K562 (cell line): ENCODE measurements at regions not wholly inside any gene's neighbourhood (a gene's known extent, or its start where the extent isn't known, plus 50 kb on each side); places are given as distances from the start of the nearest gene placed in this dataset.

Experiments used
- ATAC-seq: fragments of 200-7000 bp; cut with Tn5 transposase; 3 replicates; pipeline ENCODE4 v1.9.1; 2020; ENCODE audit warnings: moderate library complexity
- BruUV-seq: library from RNA; stranded (reverse); fragments of 400-500 nt; replicated peaks from 2 replicates; lab custom pipeline; 2021; lab: Mats Ljungman, UMichigan
- CTCF ChIA-PET: fragments of 300-600 bp; formaldehyde crosslinking; extraction: SDS; loops from one replicate; lab custom pipeline; 2021; ENCODE audit warnings: low intra/inter-chr PET ratio; lab: Yijun Ruan, JAX
- POLR2A ChIA-PET: fragments of 300-600, 350-650 bp; sonication (Branson Sonifier 250); formaldehyde crosslinking; extraction: SDS; loops from one replicate; lab custom pipeline; 2021; ENCODE audit warnings: antibody characterized with exemption, inconsistent platforms; lab: Yijun Ruan, JAX
- DNase-seq, 4 experiments: peaks; one replicate each; pipeline versions ENCODE4 v3.0.0 to v3.0.0-alpha.2; 2011 to 2018; ENCODE audit warnings: low spot score in 3 of 4, mixed read lengths in 3 of 4; ENCODE audit errors: extremely low read depth in 1 of 4
- FAIRE-seq: peaks from 2 replicates; lab custom pipeline; 2011; peaks lifted over from hg19 to GRCh38; lab: Jason Lieb, UNC
- H2AFZ ChIP-seq: 2 replicates; pipeline ENCODE4 v1.6.0; 2011; ENCODE audit warnings: low read depth, low read length, control low read depth, inconsistent platforms
- H3K27ac ChIP-seq: fragments of 200-600 bp; 3 replicates; pipeline ENCODE4 v1.8.0; 2011; ENCODE audit warnings: low read depth, mild to moderate bottlenecking, control low read depth, inconsistent platforms, low read length, moderate library complexity, mixed read lengths; ENCODE audit errors: extremely low read depth
- H3K27me3 ChIP-seq, 2 experiments: fragments of 300-600 bp in 1 of 2; 2 replicates in 1 of 2; 3 replicates in 1 of 2; pipeline versions ENCODE4 v1.6.0 to v1.8.0; 2011; ENCODE audit warnings: inconsistent platforms in 2 of 2, low read length in 2 of 2, mild to moderate bottlenecking in 1 of 2, mixed read lengths in 1 of 2, moderate library complexity in 1 of 2; ENCODE audit not compliant: control insufficient read depth in 2 of 2, insufficient read depth in 2 of 2
- H3K36me3 ChIP-seq: fragments of 300-600 bp; 3 replicates; pipeline ENCODE4 v1.8.0; 2011; ENCODE audit warnings: mild to moderate bottlenecking, low read length, inconsistent platforms; ENCODE audit not compliant: control insufficient read depth, insufficient read depth
- H3K4me1 ChIP-seq, 2 experiments: fragments of 200-600 bp in 1 of 2; replicated peaks in 1 of 2; 2 replicates in 1 of 2; 3 replicates in 1 of 2; pipeline versions ENCODE4 v1.5.1 to v1.8.0; 2011; ENCODE audit warnings: inconsistent platforms in 2 of 2, low read length in 2 of 2, mild to moderate bottlenecking in 1 of 2, mixed read lengths in 1 of 2, moderate library complexity in 1 of 2; ENCODE audit not compliant: control insufficient read depth in 2 of 2, insufficient read depth in 2 of 2
- H3K4me2 ChIP-seq: 2 replicates; pipeline ENCODE4 v1.6.1; 2011; ENCODE audit warnings: low read length, control low read depth, inconsistent platforms, mixed read lengths; ENCODE audit not compliant: insufficient read depth
- H3K4me3 ChIP-seq: fragments of 200-600 bp; sonication (generic), shearing (Covaris generic); 2 replicates; pipeline ENCODE4 v1.5.1; 2016; ENCODE audit warnings: control low read depth, inconsistent platforms
- H3K79me2 ChIP-seq: fragments of 200-600 bp; 3 replicates; pipeline ENCODE4 v1.8.0; 2011; ENCODE audit warnings: low read length, inconsistent platforms; ENCODE audit not compliant: control insufficient read depth, insufficient read depth
- H3K9ac ChIP-seq, 2 experiments: 2 replicates each; pipeline versions ENCODE4 v1.6.0 to v1.6.1; 2011; ENCODE audit warnings: low read depth in 2 of 2, low read length in 2 of 2, control low read depth in 1 of 2, inconsistent platforms in 1 of 2, mild to moderate bottlenecking in 1 of 2, mixed read lengths in 1 of 2; ENCODE audit not compliant: insufficient read depth in 1 of 2
- H3K9me1 ChIP-seq: one replicate; pipeline ENCODE4 v1.6.0; 2011; ENCODE audit warnings: inconsistent platforms, mild to moderate bottlenecking, low read length, moderate library complexity; ENCODE audit not compliant: control insufficient read depth, insufficient read depth
- H3K9me3 ChIP-seq: replicated peaks from 2 replicates; pipeline ENCODE4 v1.5.1; 2011; ENCODE audit warnings: low read depth, low read length, inconsistent platforms; ENCODE audit not compliant: control insufficient read depth, insufficient read depth
- H4K20me1 ChIP-seq: replicated peaks from 2 replicates; pipeline ENCODE4 v1.6.1; 2011; ENCODE audit warnings: low read length, inconsistent platforms, mixed read lengths; ENCODE audit not compliant: control insufficient read depth, insufficient read depth
- ATF7 ChIP-seq: fragments of 450-650 bp; IDR thresholded peaks from 2 replicates; pipeline ENCODE4 v1.7.1; 2014; ENCODE audit warnings: mild to moderate bottlenecking, moderate library complexity
- BHLHE40 ChIP-seq: IDR thresholded peaks from 2 replicates; pipeline ENCODE4 v1.6.1; 2011; ENCODE audit warnings: low read length, improper control_type of control experiment
- HNRNPUL1 ChIP-seq: fragments of 200-400 bp; formaldehyde crosslinking; IDR thresholded peaks from 2 replicates; pipeline ENCODE4 v1.6.1; 2017; ENCODE audit warnings: low read length
- POLR2H ChIP-seq: IDR thresholded peaks from 2 replicates; pipeline ENCODE4 v1.6.1; 2016; ENCODE audit warnings: missing genetic modification characterization, low read depth, mild to moderate bottlenecking, control low read depth, missing compliant biosample characterization, moderate library complexity
- SMARCA4 ChIP-seq: fragments of 450-650 bp; IDR thresholded peaks from 2 replicates; pipeline ENCODE4 v1.6.1; 2016
- SREBF1 ChIP-seq: fragments of 150-350 bp; IDR thresholded peaks from 2 replicates; pipeline ENCODE4 v1.6.1; 2014; ENCODE audit warnings: antibody characterized with exemption, low read depth, low read length, borderline replicate concordance
- TAF1 ChIP-seq: IDR thresholded peaks from 2 replicates; pipeline ENCODE4 v1.6.1; 2011; ENCODE audit warnings: mild to moderate bottlenecking, low read length, moderate library complexity; ENCODE audit not compliant: insufficient read depth, control insufficient read depth, severe bottlenecking; ENCODE audit errors: extremely low read depth
- WHSC1 ChIP-seq: IDR thresholded peaks from one replicate; pipeline ENCODE4 v1.6.1; 2012; ENCODE audit warnings: low read length, control low read depth, inconsistent platforms
- XRCC3 ChIP-seq: fragments of 450-650 bp; IDR thresholded peaks from 2 replicates; pipeline ENCODE4 v1.6.1; 2017; ENCODE audit warnings: mild to moderate bottlenecking, moderate library complexity
- ZC3H4 ChIP-seq: sonication (generic); formaldehyde crosslinking; IDR thresholded peaks from 2 replicates; pipeline ENCODE4 v1.9.0; 2021; ENCODE audit warnings: missing genetic modification reagents, borderline replicate concordance
- ZNF583 ChIP-seq: fragments of 250-450 bp; sonication (Bioruptor Pico); IDR thresholded peaks from 2 replicates; pipeline ENCODE4 v1.4.0; 2020
- WGBS: fragments of 100-300 bp; shearing (Covaris generic); methylation state at CpG from one replicate; pipeline ENCODE4 v1.1.6; 2016; ENCODE audit warnings: low coverage, mixed read lengths; ENCODE audit not compliant: insufficient coverage; ENCODE audit errors: missing lambda C conversion rate; 5-methylcytosine and 5-hydroxymethylcytosine counted together
- in situ Hi-C: fragments of 300-500 bp; cut with MboI; formaldehyde crosslinking; loops from 4 replicates; pipeline ENCODE4 v1.15.0; 2018; ENCODE audit warnings: inconsistent platforms, mixed read lengths
- intact Hi-C: fragments of 100-400 bp; cut with micrococcal nuclease; formaldehyde crosslinking; loops from 2 replicates; pipeline ENCODE4 v1.14.2; 2022
- TF ChIP-seq, protein P1 (sequence below): fragments of 450-650 bp; formaldehyde crosslinking; IDR thresholded peaks from 2 replicates; pipeline ENCODE4 v1.4.0; 2022; ENCODE audit warnings: missing genetic modification characterization
- TF ChIP-seq, protein P2 (sequence below): sonication (generic); formaldehyde crosslinking; IDR thresholded peaks from 2 replicates; pipeline ENCODE4 v1.8.0; 2022; ENCODE audit warnings: mild to moderate bottlenecking, missing genetic modification reagents
- TF ChIP-seq, protein P3 (sequence below): fragments of 450-650 bp; IDR thresholded peaks from 2 replicates; pipeline ENCODE4 v1.7.0; 2016; ENCODE audit warnings: borderline replicate concordance

GRCh38 chr3:107981471-107982111 is 109.2 kb downstream of the CD47 start (continued):
- TF ChIP-seq, protein P1, sequence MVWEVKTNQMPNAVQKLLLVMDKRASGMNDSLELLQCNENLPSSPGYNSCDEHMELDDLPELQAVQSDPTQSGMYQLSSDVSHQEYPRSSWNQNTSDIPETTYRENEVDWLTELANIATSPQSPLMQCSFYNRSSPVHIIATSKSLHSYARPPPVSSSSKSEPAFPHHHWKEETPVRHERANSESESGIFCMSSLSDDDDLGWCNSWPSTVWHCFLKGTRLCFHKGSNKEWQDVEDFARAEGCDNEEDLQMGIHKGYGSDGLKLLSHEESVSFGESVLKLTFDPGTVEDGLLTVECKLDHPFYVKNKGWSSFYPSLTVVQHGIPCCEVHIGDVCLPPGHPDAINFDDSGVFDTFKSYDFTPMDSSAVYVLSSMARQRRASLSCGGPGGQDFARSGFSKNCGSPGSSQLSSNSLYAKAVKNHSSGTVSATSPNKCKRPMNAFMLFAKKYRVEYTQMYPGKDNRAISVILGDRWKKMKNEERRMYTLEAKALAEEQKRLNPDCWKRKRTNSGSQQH (CRISPR knock-in tag): no peak
- no peak for TF ChIP-seq SREBF1
- TF ChIP-seq TAF1: no peak
- TF ChIP-seq POLR2H (tag): no peak
- TF ChIP-seq SMARCA4: no peak

- Histone ChIP-seq H3K79me2 (no peaks in the 10 kb centered on the region), H3K4me1 (no peaks in the 10 kb centered on the region)
- no peak for TF ChIP-seq ATF7
- TF ChIP-seq, protein P2, sequence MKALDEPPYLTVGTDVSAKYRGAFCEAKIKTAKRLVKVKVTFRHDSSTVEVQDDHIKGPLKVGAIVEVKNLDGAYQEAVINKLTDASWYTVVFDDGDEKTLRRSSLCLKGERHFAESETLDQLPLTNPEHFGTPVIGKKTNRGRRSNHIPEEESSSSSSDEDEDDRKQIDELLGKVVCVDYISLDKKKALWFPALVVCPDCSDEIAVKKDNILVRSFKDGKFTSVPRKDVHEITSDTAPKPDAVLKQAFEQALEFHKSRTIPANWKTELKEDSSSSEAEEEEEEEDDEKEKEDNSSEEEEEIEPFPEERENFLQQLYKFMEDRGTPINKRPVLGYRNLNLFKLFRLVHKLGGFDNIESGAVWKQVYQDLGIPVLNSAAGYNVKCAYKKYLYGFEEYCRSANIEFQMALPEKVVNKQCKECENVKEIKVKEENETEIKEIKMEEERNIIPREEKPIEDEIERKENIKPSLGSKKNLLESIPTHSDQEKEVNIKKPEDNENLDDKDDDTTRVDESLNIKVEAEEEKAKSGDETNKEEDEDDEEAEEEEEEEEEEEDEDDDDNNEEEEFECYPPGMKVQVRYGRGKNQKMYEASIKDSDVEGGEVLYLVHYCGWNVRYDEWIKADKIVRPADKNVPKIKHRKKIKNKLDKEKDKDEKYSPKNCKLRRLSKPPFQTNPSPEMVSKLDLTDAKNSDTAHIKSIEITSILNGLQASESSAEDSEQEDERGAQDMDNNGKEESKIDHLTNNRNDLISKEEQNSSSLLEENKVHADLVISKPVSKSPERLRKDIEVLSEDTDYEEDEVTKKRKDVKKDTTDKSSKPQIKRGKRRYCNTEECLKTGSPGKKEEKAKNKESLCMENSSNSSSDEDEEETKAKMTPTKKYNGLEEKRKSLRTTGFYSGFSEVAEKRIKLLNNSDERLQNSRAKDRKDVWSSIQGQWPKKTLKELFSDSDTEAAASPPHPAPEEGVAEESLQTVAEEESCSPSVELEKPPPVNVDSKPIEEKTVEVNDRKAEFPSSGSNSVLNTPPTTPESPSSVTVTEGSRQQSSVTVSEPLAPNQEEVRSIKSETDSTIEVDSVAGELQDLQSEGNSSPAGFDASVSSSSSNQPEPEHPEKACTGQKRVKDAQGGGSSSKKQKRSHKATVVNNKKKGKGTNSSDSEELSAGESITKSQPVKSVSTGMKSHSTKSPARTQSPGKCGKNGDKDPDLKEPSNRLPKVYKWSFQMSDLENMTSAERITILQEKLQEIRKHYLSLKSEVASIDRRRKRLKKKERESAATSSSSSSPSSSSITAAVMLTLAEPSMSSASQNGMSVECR: no peak
- TF ChIP-seq ZNF583 (CRISPR knock-in tag): no peak
- TF ChIP-seq BHLHE40: no peak
- TF ChIP-seq WHSC1: no peak
- no peak for TF ChIP-seq ZC3H4 (CRISPR knock-in tag)
- TF ChIP-seq, protein P3, sequence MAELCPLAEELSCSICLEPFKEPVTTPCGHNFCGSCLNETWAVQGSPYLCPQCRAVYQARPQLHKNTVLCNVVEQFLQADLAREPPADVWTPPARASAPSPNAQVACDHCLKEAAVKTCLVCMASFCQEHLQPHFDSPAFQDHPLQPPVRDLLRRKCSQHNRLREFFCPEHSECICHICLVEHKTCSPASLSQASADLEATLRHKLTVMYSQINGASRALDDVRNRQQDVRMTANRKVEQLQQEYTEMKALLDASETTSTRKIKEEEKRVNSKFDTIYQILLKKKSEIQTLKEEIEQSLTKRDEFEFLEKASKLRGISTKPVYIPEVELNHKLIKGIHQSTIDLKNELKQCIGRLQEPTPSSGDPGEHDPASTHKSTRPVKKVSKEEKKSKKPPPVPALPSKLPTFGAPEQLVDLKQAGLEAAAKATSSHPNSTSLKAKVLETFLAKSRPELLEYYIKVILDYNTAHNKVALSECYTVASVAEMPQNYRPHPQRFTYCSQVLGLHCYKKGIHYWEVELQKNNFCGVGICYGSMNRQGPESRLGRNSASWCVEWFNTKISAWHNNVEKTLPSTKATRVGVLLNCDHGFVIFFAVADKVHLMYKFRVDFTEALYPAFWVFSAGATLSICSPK: no peak
- no peak for TF ChIP-seq HNRNPUL1
- TF ChIP-seq XRCC3: no peak
- TF ChIP-seq, all 486 proteins: peak for 0
- H3K27me3 ChIP-seq: peaks cover 0 to 7% of the 10 kb centered on the region in 2 experiments; a peak in 1 of 5 replicates
- no peaks in the 10 kb centered on the region for H3K9me3 ChIP-seq
- no peaks in the 10 kb centered on the region for H4K20me1 ChIP-seq
- FAIRE-seq: no peak
- 0% methylated on average over 6 of the region's 6 CpGs for WGBS
- in situ Hi-C loops: no loop called here
- H3K27ac ChIP-seq: no peak overlapping the region
- ChIA-PET POLR2A (no interaction called here), CTCF (no interaction called here)
- no TSS peak for BruUV-seq
- no peak overlapping the region for H2AFZ ChIP-seq
- no peaks in the 10 kb centered on the region for H3K36me3 ChIP-seq
- no peak for ATAC-seq
- H3K9me1 ChIP-seq: no peaks in the 10 kb centered on the region
- no peak overlapping the region for H3K4me3 ChIP-seq
- no peak for DNase-seq
- H3K4me2 ChIP-seq: no peak overlapping the region
- intact Hi-C loops: no loop called here
- no peak overlapping the region for H3K9ac ChIP-seq
Observed at GRCh38 chr3:107979538-107979937, 111.3 kb downstream of the CD47 start.
